ENCODE measurements at regions not wholly inside any gene's neighbourhood (a gene's known extent, or its start where the extent isn't known, plus 50 kb on each side); places are given as distances from the start of the nearest gene placed in this dataset.
"Not testable (repeated sequence)": the region's sequence is repeated elsewhere in the genome, so short reads cannot be mapped to it uniquely, and the experiment has no call there.

DNA sequence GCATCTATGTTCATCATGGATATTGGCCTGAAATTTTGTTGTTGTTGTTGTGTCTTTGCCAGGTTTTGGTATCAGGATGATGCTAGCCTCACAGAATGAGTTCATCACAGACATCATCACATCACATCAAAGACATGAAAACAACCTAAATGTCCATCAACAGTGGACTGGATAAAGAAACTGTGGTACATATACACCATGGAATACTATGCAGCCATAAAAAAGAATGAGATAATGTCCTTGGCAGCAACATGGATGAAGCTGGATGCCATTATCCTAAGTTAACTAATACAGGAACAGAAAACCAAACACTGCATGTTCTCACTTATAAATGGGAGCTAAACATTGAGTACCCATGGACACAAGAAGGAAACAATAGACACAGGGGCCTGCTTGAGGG lies 85.7 kb upstream of the MAPRE2 start:
- H3K79me1 ChIP-seq (ENCODE audit: low read depth, low read length); H3K4me3 ChIP-seq (ENCODE audit: extremely low read depth in 1 of 4, insufficient read depth in 2 of 4, low read depth in 3 of 4, low read length in 4 of 4); H4K91ac ChIP-seq (replicated peaks; ENCODE audit: insufficient read length, low read length); H2AFZ ChIP-seq (ENCODE audit: low read length); H3K79me2 ChIP-seq (ENCODE audit: control insufficient read depth in 1 of 2, insufficient read depth in 2 of 2, low read length in 2 of 2); FAIRE-seq; H2AK5ac ChIP-seq (ENCODE audit: low read depth, low read length); H3K9ac ChIP-seq (replicated peaks in 1 of 4; ENCODE audit: extremely low read depth in 1 of 4, low read depth in 3 of 4, low read length in 3 of 4); H2BK12ac ChIP-seq (ENCODE audit: low read depth, low read length); H3K23me2 ChIP-seq (ENCODE audit: low read depth, low read length); H3K4me1 ChIP-seq (replicated peaks in 1 of 4; ENCODE audit: control insufficient read depth in 3 of 4, insufficient read depth in 4 of 4, low read length in 3 of 4); H3K27me3 ChIP-seq (replicated peaks in 1 of 4; ENCODE audit: control insufficient read depth in 3 of 4, extremely low read depth in 1 of 4, insufficient read depth in 3 of 4, low read length in 3 of 4); DNase-seq (ENCODE audit: low read depth in 1 of 2, low spot score in 2 of 2); H4K8ac ChIP-seq (ENCODE audit: extremely low read depth, insufficient read depth, low read length); H3K4ac ChIP-seq (replicated peaks; ENCODE audit: insufficient read length, low read depth, low read length); POLR2A ChIA-PET (ENCODE audit: partially characterized antibody); H3K18ac ChIP-seq (ENCODE audit: extremely low read depth, low read length); H3K4me2 ChIP-seq (ENCODE audit: insufficient read depth in 1 of 2, low read depth in 2 of 2, low read length in 2 of 2); H2BK5ac ChIP-seq (ENCODE audit: low read depth, low read length); H2BK120ac ChIP-seq (replicated peaks; ENCODE audit: low read depth, low read length); H3K36me3 ChIP-seq (ENCODE audit: control insufficient read depth in 2 of 4, insufficient read depth in 4 of 4, low read length in 3 of 4); H2BK15ac ChIP-seq (ENCODE audit: low read length); H3K23ac ChIP-seq (ENCODE audit: insufficient read length); H3K56ac ChIP-seq (replicated peaks; ENCODE audit: insufficient read length, low read depth, low read length); H3K9me3 ChIP-seq (ENCODE audit: insufficient read depth in 2 of 2, low read depth in 1 of 2, low read length in 1 of 2); H4K20me1 ChIP-seq (replicated peaks in 1 of 2; ENCODE audit: control insufficient read depth in 1 of 2, insufficient read depth in 2 of 2, low read length in 2 of 2); H2BK20ac ChIP-seq (ENCODE audit: low read length); H3K27ac ChIP-seq (ENCODE audit: low read depth, low read length); H4K5ac ChIP-seq (ENCODE audit: insufficient read length, low read depth, low read length); H3K14ac ChIP-seq (ENCODE audit: insufficient read length): not testable (repeated sequence)
- CTCF ChIA-PET (ENCODE audit: partially characterized antibody), result interaction anchor here (0.5 to 1.9 kb wide), 5 partner anchors 12 to 146 kb away, joined by 3 to 6 read pairs (median 3); no protein-coding TSS in a partner anchor
- 0 out of 2 replicates have a peak, but pooled peaks have one; percentile 17 for TF ChIP-seq KDM1A (IDR thresholded peaks at IDR 0.05; ENCODE audit: borderline replicate concordance, low read length)

Data from H1 (cell line).